Esophagus squamous epithelium (tissue), 4 donors: ENCODE measurements at regions not wholly inside any gene's neighbourhood (a gene's known extent, or its start where the extent isn't known, plus 50 kb on each side); places are given as distances from the start of the nearest gene placed in this dataset.

Experiments used
- POLR2A ChIP-seq, 4 donors: fragments of 450-650 bp; IDR thresholded peaks; one replicate each; pipeline ENCODE4 v1.6.1; 2017; ENCODE audit warnings: antibody characterized with exemption in 4 of 4, mild to moderate bottlenecking in 4 of 4, moderate library complexity in 3 of 4
- TF ChIP-seq, protein P1 (sequence below), 6 experiments: fragments of 450-650 bp in 4 of 6; fragments of 200-600 bp in 2 of 6; sonication (generic) in 2 of 6; IDR thresholded peaks; one replicate each; pipeline ENCODE4 v1.5.1; 2016 to 2019; ENCODE audit warnings: antibody characterized with exemption in 6 of 6, mild to moderate bottlenecking in 4 of 6, moderate library complexity in 4 of 6

DNA sequence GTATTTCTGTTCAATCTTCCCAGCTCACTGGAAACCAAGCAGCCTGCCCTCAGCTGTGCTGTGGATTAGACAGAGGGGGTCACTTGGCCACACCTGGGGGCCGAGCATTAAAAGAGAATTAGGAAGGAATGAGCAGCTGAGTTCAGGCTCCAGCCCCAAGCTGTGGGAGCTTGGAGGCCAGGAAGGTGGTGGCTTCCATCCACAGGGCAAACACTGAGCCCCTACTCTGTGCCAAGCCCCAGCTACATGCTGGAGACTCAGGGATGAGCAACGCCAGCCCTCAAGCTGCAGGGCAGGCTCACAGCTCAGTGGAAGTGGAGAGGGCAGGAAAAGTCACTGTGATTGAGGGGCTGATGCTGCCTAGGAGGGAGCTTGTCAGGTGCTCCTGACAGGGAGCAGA is 412.7 kb downstream of the BCL11B start:
- TF ChIP-seq POLR2A (IDR thresholded peaks at IDR 0.05) = no peak
- TF ChIP-seq, protein P1, sequence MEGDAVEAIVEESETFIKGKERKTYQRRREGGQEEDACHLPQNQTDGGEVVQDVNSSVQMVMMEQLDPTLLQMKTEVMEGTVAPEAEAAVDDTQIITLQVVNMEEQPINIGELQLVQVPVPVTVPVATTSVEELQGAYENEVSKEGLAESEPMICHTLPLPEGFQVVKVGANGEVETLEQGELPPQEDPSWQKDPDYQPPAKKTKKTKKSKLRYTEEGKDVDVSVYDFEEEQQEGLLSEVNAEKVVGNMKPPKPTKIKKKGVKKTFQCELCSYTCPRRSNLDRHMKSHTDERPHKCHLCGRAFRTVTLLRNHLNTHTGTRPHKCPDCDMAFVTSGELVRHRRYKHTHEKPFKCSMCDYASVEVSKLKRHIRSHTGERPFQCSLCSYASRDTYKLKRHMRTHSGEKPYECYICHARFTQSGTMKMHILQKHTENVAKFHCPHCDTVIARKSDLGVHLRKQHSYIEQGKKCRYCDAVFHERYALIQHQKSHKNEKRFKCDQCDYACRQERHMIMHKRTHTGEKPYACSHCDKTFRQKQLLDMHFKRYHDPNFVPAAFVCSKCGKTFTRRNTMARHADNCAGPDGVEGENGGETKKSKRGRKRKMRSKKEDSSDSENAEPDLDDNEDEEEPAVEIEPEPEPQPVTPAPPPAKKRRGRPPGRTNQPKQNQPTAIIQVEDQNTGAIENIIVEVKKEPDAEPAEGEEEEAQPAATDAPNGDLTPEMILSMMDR (IDR thresholded peaks at IDR 0.05) = no peak
